NCI-H2107 treated with DMSO at 0.1 percent for 48 hours (cell line): ENCODE measurements at regions not wholly inside any gene's neighbourhood (a gene's known extent, or its start where the extent isn't known, plus 50 kb on each side); places are given as distances from the start of the nearest gene placed in this dataset.
"Not testable (repeated sequence)": the region's sequence is repeated elsewhere in the genome, so short reads cannot be mapped to it uniquely, and the experiment has no call there.

ENCODE experiments used
- DNase-seq: peaks from one replicate; lab custom pipeline; 2025; ENCODE audit not compliant: unreplicated experiment; lab: John Stamatoyannopoulos, UW

DNA sequence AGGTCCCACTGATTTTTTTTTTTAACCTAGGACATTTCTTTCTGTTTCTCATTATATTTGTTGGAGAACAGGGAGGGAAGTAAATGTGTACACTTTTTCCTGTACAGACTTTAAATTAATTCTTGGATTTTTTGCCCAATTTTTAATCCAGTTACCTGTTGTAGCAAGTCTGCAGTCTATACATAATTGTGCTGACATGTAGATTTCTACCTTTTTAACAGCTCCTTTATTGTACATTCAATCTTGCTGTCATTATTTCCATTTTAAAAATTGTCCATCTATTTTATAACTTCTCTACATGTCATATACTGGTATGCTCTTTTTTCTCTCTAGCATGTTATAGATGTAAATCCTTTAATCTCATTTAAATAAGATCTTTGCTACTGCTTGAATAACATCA, 1838.7 kb upstream of the CDH9 start:
- DNase-seq, result no peak

DNA sequence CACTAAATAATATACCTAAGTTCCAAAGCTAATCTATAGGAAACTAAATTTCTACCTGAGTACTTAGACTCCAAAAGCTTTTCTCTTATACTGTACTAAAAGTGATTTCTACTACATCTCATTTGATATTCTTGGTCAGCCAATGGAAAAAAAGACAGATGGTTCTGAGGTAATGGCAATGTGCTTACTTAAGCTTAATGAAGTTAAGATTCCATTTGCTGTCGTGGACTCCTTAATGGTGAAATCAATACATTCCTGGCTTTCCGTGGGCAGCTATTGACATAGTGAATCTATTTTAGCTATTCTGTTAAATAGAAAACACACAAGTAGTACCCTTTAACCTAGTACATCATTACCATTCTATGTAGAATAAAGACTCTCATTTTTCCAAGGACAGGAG, 1825.6 kb upstream of the CDH9 start:
- no peak for DNase-seq

DNA sequence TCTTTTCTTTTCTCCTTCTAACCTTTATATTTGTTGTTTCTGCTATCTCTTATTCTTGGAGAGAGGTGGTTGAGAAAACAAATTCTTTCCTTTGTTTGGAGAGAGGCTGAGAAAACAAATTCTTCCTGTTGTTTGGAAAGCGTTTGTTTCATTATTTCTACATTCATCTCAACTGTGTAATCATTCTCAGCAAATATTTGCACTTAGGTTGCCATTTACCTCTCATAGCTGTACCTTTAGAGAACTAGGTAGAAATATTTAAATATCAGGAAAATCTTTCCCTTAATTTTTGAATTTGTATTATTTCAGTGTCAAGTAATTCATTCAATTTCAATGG, 1824.4 kb upstream of the CDH9 start:
- no peak for DNase-seq

DNA sequence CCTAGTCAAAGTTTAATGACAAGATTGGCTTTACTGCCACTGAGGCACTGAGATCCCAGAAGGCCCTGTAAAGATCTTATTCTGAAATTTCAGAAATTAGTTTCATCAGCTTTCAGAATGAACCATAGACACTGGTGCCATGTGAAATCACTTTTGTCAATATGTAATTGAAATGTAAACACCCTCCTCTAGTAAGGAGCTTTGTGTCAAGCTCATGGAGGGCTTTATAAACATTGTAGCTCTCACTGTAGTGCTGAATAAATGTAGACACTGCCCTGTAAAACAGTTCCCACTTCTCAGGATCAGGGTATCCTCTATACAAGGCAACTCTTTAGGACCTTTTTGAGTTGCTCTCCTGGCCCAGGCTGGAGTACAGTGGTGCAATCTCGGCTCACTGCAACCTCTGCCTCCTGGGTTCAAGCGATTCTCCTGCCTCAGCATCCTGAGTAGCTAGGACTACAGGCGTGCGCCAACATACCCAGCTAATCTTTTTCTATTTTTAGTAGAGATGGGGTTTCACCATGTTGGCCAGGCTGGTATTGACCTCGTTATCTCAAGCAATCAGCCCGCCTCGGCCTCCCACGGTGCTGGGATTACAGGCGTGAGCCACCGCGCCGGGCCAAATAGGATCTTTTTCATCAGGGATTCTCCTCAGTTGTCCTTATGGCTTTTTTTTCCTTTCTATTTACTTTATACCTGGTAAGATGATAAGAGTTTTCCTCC, 1823.9 kb upstream of the CDH9 start:
- DNase-seq, result no peak

DNA sequence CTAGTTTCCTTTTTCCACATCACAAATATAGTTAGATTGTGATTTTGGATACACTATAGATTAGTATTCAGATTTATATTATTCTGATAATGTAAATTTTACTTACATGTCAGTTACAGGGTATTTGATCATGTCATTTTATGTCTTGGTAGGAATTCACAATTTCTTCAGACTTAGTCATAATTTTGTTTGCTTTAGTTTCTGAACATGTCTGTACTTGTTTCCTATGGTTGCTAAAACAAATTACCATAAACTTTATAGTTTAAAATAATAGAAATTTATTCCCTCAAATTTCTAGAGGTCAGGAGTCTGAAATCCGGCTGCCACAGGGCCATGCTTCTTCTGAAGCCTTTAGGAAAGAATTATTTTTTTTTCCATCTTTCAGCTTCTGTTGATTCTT, 1817.2 kb upstream of the CDH9 start:
- DNase-seq, result no peak

DNA sequence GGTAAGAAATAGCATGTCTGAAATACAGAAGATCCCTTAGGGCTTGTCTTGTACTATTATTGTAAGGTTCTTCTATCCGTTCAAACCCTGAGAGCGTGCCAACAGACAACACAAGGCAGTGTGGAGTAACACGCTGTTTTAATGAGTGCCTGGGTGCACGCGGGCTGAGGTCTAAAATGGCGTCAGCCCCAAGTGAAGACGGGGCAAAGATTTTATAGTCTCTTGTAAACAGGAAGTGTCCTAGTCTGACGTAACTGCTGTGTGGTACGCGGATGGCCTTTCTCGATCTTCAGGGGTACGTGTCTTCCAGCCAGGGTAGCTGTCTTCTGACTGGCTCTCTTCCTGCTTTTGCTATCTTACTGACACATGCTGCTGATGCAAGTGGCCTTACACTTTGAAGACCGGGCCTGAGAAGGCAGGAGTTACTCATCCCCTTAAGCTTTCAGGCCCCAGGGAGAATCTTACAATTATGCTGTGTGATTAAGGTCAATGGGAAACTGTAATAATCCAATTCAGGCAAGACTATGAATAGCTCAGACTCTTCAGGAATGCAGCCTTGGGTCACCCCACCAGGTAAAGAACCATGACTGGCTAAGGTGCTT, 1812.0 kb upstream of the CDH9 start:
- no peak for DNase-seq

DNA sequence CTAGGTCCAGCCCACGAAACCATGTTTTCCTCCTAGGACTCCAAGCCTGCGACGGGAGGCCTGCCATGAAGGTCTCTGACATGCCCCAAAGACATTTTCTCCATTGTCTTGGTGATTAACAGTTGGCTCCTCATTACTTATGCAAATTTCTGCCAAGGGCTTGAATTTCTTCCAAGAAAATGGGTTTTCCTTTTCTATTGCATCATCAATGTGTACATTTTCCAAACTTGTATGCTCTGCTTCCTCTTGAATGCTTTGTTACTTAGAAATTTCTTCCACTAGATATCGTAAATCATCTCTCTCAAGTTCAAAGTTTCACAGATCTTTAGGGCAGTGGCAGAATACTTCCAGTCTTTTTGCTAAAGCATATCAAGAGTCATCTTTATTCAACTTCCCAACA, 1792.7 kb upstream of the CDH9 start:
- DNase-seq, result no peak

DNA sequence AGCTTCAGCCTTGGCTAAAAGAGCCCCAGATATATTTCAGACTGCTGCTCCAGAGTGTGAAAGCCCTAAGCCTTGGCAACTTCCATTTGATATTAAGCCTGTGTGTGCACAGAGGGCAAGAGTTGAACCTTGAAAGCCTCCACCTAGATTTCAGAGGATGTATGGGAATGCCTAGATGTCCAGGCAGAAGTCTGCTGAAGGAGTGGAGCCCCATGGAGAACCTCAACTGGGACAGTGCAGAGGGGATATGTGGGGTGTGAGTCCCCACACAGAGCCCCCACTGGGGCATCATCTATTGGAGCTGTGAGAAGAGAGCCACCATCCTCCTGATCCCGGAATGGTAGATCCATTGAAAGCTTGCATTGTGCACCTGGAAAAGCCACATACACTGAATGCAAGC, 1784.8 kb upstream of the CDH9 start:
- DNase-seq, result no peak

DNA sequence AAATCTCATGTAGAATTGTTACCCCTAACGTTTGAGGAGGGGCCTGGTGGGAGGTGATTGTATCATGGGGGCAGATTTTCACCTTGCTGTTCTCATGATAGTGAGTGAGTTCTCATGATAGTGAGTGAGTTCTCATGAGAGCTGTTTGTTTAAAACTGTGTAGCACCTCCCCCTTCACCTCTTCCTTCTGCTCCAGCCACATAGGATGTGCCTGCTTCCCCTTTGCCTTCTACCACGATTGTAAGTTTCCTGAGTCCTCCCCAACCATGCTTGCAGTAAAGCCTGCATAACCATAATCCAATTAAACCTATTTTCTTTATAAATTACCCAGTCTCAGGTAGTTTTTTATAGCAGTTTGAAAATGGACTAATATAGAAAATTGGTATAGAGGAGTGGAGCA, 1783.7 kb upstream of the CDH9 start:
- DNase-seq, result no peak

DNA sequence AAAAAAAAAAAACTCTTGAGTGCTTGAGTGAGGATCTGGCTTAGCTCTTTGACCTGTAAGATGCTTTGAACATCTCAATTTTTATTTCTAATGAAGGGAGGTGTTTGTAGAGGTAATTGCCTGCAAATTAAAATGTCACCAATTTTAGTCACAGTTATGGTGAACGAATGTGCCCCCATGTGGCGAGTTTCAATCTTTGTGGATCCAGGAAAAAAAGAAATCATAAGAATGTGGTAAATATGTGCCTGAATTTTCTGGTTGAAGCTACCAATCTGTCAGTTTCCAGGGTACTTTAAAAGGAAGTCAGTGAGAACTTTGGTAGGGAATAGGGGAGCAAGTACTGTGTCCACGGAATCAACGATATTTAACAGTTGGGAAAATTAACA, 1772.4 kb upstream of the CDH9 start:
- DNase-seq, result no peak

DNA sequence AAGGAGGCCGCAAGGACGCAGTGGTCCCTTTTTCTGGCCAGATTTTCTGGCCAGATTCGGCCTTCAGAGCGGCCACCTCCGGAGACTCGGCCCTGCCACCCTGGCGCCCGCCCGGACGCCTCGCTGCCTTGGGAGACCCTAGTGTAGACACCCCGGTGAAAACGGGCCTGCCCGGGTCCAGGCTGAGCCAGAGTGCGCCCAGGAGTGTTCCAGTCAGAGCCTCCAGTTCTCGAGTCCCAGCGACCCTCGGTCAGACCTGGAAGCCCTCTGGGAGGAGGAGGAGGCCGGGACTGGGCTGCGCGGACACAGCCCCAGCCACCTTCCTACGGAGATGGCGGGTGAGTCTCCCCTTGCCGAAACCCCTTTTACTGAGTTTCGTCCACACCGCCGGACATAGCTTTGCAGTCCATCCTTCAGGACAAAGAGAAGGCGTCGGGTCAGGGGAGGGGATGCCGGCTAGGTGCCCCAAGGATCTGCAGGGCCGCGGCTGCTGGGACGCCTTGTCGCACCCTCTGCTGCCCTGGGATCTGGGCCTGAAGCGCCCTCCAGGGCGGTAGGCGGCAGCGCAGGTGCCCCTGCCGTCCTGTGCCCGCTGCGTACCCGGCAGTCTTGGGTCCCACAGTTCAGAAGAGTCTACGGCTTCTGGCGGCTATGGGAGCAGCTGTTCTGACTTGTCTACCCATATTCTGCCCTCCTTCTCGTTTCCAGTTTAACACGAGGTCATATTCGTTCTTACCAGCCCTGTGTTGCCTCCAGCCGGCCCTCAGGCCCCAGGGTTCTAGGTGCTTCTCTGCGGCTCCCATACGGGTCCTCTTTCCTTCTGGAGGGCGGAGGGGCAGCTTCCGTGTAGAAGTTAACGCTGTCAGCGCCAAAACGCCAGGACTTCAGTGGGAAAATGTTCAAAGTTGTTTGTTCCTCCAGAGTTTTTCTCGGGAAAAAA, 1771.7 kb upstream of the CDH9 start:
- DNase-seq, result no peak

DNA sequence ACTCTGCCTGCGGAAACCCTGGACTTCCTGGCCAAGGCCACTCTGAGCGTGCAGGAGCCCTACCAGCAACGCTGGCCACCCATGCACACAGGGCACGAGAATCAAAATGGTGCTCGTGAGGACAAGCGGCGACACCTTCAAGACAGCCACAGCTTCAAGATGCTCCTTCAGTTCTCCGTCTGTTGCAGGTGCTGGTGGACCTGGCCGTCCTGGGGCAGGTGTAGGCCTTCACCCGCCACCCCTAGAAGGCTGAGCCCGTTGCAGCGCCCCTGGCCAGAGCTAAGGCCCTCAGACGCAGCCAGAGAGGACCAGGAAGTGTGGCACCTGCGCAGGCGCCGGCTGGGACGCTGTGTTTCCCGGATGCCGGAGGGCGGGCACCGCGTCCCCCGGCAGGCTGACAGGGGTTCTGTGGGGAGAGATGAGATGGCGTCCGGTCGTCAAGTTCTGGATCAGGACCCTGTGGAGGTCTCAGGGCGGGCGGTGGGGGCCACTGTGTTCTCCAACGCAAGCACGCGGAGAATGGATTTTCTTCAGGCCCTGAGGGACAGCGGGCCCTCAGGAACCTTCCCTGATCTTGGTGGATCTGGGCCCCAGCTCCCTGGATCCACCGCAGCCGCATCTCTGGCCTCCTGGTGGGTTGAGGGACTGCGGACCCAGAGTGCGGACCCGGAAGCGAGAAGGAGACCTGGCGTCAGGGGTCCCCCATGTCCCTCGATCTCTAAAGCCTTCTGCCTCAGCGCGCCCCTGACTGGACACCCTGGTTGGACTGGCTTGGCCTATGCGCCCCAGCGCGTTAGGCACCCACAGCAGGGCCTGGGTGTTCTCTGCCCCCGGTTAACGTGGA, 1770.8 kb upstream of the CDH9 start:
- no peak for DNase-seq

DNA sequence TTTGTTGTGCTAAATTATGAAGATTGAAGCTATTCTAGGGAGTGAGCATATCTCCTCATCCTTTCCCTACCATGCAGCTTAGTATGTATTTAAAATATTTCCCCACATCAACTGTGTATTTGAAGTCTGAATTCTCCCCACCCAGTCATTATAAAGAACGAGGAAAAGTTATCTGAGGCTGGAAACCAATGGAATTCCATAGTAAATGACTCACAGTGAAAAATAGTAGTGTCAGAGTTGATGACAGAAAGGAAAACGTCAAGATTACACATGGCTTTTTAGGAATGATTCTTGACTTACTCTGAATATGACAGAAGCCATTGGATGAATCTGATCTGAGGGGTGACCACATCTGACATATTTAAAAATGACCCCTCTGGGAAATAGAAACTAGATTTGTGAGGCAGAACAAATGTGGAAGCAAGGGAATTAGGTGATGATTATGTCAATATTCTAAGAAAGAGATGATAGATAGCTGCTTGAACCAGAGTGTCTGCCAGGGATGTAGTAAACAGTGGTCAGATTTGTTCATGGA, 1768.9 kb upstream of the CDH9 start:
- no peak for DNase-seq

DNA sequence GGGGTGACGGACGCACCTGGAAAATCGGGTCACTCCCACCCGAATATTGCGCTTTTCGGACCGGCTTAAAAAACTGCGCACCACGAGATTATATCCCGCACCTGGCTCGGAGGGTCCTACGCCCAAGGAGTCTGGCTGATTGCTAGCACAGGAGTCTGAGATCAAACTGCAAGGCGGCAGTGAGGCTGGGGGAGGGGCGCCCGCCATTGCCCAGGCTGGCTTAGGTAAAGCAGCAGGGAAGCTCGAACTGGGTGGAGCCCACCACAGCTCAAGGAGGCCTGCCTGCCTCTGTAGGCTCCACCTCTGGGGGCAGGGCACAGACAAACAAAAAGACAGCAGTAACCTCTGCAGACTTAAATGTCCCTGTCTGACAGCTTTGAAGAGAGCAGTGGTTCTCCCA, 1760.6 kb upstream of the CDH9 start:
- DNase-seq, result not testable (repeated sequence)

DNA sequence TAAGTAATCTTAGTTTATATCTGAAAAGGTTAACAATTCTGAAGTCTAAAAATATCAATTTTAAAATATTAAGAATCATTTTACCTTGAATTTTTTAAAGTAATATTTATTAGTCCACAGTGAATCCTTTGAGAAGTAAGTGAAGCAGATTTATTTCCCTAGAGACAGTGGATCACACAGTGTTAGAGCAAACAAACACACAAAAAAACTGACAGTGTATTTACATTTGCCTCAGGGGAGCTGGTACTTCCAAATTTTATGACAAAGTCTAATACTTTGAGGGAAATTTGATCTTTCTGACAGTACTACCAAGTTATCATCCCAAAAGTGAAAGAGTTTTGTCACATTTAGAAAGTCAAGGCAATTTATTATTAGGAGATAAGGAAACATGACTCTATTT, 1750.6 kb upstream of the CDH9 start:
- DNase-seq, result no peak

DNA sequence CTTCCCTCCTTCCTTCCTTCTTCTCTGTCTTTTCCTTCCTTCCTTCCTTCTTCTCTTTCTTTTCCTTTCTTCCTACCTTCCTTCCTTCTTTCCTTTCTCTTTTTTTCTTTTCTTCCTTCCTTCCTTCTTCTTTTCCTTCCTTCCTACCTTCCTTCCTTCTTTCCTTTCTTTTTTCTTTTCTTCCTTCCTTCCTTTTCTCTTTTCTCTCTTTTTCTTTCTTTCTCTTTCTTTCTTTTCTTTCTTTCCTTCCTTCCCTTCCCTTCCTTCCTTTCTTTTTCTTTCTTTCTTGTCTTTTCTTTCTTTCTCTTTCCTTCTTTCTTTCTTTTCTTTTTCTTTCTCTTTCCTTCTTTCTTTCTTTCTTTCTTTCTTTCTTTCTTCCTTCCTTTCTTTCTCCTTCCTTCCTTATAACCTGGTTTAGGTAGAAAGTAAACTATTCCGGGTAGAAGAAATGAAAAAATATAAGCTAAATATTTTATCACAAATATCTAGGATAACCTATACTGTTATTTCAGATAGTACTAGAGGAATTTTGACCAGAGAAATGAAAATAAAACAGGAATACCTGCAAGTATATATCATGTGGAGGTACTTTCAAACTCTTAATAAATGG, 1741.8 kb upstream of the CDH9 start:
- no peak for DNase-seq

DNA sequence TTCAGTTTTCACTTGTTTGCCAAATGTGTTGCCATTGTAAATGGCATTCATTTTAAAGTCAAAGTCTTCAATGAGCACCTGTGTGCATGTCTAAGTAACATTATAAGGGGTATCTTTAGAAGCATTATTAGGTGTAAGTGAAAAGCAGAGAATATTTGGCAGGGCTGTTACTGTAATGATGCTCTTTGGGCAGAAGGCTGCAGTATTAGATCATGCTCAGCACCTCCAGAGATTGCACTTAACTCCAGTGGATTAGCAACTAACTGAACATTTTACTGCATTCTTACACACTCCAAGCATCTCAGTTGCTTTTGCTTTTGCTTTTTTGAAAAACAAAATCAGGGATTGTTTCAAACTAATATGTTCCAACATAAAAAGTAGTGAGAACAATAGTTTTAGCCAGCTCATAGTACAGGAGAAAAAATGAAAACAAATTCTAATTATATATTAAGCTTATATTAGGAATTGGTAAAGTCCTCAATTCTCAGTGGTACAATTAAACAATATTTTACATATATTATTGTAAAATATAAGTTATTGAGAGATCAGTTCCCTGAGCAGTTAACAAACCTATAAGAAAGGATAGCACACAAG, 1740.9 kb upstream of the CDH9 start:
- no peak for DNase-seq

DNA sequence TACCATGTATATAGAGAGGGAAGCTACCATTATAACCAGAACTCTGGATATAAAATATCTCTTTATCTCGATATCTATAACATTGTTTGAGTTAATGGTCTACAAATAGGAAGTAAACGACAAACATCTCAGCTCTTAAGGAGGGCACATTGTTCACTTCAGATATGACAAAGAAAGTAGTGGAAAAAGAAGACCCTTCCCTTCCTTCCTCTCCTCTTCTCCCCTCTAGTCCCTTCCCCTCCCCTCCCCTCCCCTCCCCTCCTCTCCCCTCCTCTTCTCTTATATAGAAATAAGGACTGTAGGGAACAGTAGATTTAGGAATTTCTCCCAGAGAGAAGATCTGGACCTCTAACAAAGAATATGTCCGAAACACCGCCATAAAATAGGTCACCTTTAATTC, 1731.9 kb upstream of the CDH9 start:
- no peak for DNase-seq

DNA sequence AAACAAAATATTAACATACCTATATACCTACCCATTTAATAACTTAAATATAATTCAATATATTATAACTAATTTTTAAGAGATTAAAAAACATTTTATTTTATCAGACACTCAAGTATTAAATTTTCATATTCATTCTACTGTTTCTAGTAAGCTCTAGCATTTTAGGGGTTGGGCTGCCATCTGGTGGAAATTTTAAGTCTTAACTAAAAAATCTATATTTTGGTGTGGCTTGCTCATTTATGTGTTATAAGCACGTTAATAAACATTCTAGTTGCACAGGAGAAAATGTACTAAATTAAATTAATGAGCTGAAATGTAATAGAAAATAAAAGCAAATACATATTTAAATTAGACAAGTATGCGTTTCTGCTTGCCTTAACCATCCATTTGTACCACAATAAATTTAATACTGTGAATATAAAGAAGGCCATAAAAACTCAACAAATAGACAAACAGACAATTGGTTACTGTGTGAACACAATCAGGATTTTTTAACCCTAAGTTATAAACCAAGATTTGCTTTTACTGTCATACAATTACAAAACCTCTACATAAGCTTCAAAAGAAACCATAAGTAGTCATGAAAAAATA, 1728.3 kb upstream of the CDH9 start:
- DNase-seq, result peak; percentile 43

DNA sequence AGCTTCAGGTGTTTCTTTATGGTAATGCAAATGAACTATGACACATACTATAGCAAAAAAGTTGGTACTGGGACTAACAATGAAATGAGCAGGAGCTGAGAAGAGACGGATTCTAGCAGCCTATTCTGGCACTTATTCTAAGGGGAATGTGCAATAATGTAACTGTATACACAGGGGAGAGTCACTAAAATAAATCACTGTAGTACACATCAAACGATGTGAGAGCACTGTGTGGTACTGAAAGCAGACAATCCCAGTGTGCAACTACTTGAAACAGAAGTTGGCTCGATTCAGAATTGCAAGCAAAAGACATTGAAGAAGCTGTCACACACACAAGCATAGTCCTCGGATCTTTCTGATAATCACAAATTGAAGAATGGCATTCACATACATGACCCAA, 1713.0 kb upstream of the CDH9 start:
- no peak for DNase-seq
